ENCODE measurements at regions not wholly inside any gene's neighbourhood (a gene's known extent, or its start where the extent isn't known, plus 50 kb on each side); places are given as distances from the start of the nearest gene placed in this dataset.
"Not testable (repeated sequence)": the region's sequence is repeated elsewhere in the genome, so short reads cannot be mapped to it uniquely, and the experiment has no call there.

DNA sequence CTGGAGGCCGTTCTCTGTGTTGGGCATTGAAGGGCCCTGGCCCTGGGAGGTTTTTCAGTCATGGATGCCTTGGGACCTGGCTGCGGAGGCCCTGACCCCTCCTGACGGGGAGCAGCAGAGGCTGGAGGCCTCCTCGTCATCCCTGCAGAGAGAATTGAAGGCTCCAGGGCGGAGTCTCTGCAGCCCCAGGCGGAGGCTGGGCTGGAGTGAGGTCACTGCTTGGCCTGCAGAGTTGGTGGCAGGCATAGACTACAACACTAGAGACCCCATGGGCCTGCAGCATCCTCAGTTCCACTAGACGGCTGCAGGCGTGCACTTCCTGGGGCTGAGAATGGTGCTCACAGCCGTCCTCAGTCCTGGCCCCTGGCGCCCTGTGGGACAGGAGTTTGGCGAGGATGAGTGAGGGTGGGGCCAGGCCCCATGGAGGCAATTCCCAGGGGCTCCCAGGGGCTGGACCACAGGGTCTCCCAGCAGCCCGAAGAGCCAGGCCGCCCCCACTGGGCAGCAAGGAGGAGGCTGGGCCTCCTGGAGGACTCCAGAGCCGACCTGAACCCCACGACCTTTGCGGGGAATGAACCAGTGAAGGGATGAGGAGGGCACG is 1194.9 kb downstream of the BRD1 start:
- WGBS, 3 donors, result 67 to 71% (median 69%) methylated on average over 17 of the region's 17 CpGs
- no peak overlapping the region for H3K27ac ChIP-seq (ENCODE audit: low read depth, low read length)

DNA sequence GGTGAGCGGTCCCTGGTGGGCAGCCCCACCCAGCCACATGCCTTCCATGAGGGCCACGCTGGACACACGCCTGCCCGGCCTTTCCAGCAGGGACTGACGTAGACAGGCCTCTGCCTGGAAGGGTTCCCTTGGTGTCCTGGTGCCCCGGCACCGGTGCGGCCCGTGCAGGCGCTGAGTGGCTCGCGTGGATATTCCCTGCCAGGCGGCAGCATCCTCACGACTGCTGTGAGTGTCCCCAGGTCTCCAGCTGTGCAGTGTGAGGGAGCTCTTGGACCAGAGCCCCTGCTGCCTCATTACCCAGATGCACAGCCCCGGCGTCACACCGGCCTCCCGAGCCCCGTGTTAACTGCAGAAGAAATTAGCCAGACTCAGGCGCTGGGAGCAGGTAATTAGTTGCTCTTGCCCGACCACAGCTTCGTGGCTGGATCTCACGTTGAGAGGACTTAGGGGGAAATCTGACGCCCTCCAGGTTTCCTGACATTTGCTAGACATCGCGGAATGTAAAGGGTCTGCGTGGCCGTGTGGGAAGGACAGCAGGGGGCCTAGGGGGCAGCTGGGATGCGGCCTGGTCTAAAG is 1196.3 kb downstream of the BRD1 start:
- no peak overlapping the region for H3K27ac ChIP-seq (ENCODE audit: low read depth, low read length)
- 73 to 83% (median 75%) methylated on average over 29 of the region's 29 CpGs for WGBS, 3 donors

DNA sequence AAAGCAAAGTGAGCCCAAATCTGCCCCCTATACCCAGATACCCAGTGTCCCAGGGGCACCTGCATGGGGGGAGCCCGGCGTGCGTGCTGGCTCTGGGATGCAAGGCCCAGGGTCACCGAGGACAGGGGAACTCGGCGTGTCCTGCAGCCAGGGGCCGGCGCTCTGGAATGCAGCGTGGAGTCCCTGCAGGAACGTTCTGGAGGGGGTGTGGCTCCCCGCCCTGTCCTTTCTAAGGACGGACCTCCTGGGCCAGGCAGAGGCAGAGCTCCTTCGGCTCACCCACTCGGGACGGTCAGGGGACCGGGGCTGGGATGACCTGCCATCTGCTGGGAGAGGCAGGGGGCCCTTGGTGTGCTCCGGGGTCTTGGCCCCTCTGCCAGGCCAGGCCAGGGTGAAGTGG is 1196.8 kb downstream of the BRD1 start:
- no peak overlapping the region for H3K27ac ChIP-seq (ENCODE audit: low read depth, low read length)
- 74 to 93% (median 83%) methylated on average over 17 of the region's 17 CpGs for WGBS, 3 donors

DNA sequence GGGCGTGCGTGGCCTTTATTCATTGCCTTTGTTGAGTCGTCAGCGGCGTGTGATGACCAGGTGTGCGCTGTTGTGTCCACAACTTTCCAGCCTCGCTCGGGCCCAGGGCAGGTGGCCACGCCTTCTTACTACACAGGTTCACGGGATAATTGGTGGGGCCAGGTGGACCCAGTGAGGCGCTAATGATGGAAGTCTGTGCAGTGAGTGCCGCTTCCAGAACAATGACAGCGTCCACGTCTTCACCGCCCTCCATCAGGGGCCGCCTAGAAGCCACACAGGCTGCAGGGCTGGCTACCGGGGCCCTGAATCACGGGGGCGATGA is 1197.3 kb downstream of the BRD1 start:
- H3K27ac ChIP-seq (ENCODE audit: low read depth, low read length), result no peak overlapping the region
- 66 to 90% (median 83%) methylated on average over 19 of the region's 19 CpGs for WGBS, 3 donors

DNA sequence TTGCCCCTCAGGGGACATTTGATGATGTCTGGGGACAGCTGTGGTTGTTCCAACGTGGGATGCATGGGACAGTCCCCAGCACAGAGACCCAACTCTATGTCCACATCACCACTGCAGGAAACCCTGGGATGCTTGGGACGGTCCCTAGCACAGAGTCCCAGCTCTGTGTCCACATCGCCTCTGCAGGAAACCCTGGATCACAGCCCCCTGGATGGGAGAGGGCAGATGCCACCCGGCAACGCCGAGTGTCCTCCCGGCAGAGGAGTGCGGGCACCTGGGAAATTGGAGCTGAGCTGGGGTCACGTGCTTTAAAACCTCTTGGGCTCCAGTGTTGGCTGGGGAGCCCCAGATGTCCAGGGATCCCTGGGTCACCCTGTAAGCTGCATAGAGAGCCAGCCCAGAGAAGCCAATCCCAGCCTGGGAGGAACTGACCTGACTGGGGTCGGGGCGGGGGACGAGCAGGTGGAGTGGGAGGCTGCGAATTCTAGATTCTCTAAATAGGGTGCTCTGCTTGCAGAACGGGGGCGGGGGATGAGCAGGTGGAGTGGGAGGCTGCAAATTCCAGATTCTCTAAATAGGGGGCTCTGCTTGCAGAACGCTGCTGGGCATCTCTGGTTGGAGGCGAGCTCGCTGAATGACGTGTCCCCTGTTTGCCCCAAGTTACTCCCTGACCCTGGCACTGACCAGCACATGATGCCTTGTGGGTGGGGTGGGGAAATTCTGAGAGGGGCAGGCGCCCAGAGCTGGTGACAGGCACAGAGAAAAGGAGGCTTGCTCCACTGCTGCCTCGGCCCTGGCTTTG is 1197.8 kb downstream of the BRD1 start:
- WGBS, 3 donors, result 67 to 86% (median 84%) methylated on average over 21 of the region's 21 CpGs
- H3K27ac ChIP-seq (ENCODE audit: low read depth, low read length), result no peak overlapping the region

DNA sequence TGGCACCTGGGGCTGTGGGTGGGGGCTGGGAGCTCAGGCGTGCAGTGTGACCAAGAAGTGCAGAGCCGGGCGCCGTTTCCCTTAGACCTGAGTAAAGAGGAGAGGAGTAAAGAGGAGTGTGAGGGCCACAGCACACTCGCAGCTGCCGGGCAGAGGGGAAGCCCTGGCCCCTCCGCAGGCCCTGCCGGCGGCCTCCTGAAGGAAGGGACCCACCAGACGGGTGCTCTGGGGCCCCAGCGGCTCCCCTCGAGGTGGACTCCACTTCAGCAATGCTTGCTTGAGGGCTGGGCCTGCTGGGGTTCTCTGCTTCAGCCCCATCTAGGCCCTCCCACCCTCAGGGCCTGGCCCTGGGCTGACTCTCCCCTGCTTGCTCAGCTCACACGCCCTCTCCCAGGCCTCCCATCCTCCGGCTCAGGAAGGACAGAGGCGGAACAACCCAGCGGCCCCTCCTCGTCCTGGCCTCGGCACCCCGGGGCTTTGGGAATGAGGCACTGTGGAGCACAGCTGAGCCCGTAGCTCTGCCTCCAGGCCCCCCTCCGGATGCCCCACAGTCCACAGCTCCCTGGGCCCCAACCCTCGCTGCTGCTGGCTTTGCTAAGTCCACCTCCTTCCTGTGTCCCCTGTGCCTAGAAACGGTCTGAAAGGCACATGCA is 1198.7 kb downstream of the BRD1 start:
- WGBS, 3 donors, result 52 to 71% (median 64%) methylated on average over 21 to 23 of the region's 23 CpGs
- H3K27ac ChIP-seq (ENCODE audit: low read depth, low read length), result no peak overlapping the region

DNA sequence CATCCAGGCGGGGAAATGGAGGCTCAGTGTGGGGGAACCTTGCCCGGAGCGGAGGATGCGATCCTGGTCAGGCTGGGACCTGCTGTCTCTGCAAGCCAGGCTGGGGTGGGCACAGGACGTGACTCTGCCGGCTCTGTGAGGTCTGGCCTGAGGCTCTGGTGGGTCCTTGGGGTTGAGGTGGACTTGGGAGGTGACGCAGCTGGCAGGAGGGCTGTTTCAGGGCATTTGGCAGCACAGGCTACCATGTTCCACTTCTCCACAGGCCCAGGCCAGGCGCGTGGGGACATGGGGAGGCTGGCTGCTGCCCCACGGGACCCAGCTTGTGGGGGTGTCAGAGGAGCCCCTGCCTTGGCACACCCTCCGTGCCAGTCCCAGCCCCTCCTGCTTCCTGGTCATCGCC is 1199.7 kb downstream of the BRD1 start:
- 83 to 90% (median 88%) methylated on average over 12 of the region's 12 CpGs for WGBS, 3 donors
- no peak overlapping the region for H3K27ac ChIP-seq (ENCODE audit: low read depth, low read length)

DNA sequence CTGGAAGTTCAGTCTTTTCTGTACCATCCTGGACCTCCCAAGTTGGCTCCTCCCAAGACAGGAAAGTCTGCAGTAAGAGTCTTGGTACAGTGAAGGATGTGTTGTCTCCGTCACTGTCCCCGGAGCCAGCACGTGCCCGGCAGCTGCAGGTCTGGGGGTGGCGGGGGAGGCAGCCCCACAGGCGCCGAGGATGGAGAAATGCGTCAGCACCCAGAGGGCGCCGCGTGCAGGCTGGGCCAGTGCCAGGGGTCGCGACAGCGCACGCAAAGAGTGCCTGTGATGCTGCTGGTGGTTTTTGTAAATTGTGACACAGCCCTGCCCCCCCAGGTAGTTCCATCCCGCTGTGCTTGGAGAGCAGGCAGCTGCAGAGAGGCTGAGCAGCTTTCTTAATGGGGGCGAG is 1200.5 kb downstream of the BRD1 start:
- 24 to 60% (median 39%) methylated on average over 17 of the region's 17 CpGs for WGBS, 3 donors
- no peak overlapping the region for H3K27ac ChIP-seq (ENCODE audit: low read depth, low read length)

DNA sequence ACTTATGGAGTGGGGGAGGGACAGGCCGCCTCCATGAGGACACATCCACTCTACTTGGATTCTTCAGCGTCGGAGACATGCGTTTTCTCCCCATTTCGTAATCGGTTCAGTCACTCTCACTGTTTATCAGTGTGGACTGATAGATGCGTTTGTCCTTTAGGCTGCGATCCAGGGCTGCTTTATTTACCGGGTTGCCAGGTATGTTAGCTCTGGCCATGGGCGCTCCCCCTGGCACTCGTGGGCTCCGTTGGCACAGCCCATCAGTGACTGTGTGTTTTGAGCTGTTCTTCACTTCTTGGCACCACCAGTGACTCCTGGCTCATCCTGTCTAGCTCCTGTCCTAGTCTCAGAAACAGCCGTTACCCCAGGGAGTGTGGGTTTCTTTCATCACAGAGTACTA is 1203.3 kb downstream of the BRD1 start:
- WGBS, 3 donors, result 56 to 90% (median 81%) methylated on average over 13 of the region's 13 CpGs
- no peak overlapping the region for H3K27ac ChIP-seq (ENCODE audit: low read depth, low read length)

DNA sequence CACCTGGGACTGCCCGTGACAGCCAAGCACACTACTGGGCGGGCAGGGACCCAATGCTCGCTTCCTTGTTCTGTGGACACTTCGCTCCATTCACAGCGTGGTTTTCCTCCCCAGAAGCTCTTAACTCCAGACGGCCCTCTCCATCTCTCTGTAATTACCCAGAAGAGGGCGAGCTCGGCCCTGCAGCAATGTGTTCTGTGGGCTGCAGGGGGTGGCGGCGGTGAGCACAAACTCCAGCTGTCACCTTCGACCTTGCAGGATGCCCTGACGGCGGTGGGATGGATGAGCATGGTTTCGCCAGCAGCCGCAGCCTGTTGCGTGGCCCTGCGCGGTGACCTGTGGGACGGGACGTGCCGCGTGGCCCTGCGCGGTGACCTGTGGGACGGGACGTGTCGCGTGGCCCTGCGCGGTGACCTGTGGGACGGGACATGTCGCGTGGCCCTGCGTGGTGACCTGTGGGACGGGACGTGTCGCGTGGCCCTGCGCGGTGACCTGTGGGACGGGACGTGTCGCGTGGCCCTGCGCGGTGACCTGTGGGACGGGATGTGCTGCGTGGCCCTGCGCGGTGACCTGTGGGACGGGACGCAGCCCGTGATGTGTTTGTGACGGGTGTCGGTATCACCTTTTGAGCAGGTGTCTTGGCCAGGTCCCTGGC is 1204.7 kb downstream of the BRD1 start:
- H3K27ac ChIP-seq (ENCODE audit: low read depth, low read length), result no peak overlapping the region
- 87 to 93% (median 93%) methylated on average over 51 to 55 of the region's 55 CpGs for WGBS, 3 donors

DNA sequence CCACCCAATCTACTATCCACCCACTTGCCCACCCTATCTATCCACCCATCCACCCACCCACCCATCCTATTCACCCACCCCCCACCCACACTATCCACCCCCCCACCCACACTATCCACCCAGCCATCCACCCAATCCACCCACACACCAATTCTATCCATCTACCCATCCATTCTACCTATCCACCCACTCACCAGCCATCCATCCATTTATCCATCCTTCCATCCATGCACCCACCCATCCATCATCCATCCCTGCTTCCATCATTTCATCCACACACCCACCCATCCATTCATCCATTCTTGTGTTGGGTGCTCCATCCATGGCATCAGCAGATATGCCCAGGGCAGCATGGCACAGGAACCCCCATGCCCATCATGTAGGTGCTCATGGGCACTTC is 1206.6 kb downstream of the BRD1 start:
- no peak overlapping the region for H3K27ac ChIP-seq (ENCODE audit: low read depth, low read length)

DNA sequence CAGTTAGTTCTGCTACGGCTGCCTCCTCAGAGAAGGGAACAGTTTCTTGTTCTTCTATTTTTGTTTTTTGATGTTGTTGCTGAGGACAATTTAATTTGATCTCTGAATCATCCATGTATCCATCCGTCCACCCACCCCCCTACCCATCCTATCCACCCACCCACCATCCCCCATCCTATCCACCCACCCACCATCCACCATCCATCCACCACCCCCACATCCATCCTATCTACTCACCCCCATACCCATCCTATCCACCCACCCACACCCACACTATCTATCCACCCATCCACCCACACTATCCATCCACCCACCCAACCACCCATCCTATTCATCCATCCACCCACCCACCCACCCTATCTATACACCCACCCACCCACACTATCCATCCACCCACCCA is 1207.2 kb downstream of the BRD1 start:
- H3K27ac ChIP-seq (ENCODE audit: low read depth, low read length), result not testable (repeated sequence)
- 75 to 84% (median 77%) methylated on average over 2 of the region's 2 CpGs for WGBS, 3 donors

DNA sequence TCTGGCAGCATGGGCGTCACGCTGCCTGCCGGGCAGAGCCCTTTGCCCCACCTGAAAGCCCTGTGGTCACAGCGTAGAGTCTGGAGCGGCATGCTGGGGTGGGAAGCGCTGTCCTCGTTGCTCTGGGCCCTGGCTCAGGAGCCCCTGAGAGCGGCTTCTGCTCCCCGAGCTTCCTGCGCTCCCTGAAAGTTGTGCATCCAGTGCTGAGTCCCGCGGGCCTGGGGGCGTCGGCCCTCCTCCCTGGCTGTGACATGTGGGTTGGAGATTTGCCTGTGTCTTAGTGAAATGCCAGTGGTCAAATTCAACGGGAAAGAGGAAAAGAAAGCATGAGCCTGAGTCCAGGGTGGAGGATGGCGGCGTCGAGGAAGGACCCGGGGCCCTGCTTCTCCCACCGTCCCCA is 1208.0 kb downstream of the BRD1 start:
- no peak overlapping the region for H3K27ac ChIP-seq (ENCODE audit: low read depth, low read length)
- 75 to 76% (median 76%) methylated on average over 20 of the region's 20 CpGs for WGBS, 3 donors

DNA sequence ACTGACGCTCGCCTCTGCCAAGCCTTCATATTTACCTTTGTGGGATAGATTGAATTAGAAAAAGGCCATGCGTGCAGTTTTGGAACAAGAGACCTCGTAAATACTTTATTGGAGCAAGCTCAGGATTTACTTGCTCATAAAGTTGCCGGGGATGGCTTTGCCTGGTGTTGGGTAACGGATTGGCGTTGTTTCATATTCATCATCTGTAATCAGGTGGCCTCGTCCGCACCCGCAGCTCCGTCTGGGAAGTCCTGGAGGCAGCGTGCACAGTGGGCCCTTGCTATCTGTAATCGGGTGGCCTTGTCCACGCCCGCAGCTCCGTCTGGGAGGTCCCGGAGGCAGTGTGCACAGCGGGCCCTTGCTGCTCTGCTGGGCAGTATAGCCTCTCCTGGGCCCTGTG is 1209.3 kb downstream of the BRD1 start:
- 78 to 90% (median 81%) methylated on average over 18 of the region's 18 CpGs for WGBS, 3 donors
- H3K27ac ChIP-seq (ENCODE audit: low read depth, low read length), result no peak overlapping the region

DNA sequence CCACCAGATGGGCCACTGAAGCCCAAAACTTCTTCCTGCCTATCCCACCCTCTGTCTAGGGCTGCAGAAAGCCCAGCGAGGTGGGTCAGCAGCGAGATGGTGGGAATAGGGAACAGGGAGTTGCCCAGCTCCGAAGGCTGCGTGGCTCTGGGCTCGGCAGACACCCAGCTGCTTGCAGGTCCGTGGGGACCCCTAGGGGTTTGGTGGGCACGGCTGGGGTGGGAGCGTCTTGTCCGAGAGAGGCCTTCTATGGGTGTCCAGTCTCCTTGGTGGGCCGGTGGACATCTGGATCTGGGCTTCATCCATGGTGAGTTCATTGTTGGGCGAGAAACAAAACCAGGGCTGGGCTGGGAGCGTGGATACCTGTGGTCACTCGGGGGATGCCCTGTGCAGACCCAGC is 1211.0 kb downstream of the BRD1 start:
- H3K27ac ChIP-seq (ENCODE audit: low read depth, low read length), result no peak overlapping the region
- WGBS, 3 donors, result 78 to 91% (median 87%) methylated on average over 12 to 13 of the region's 13 CpGs

DNA sequence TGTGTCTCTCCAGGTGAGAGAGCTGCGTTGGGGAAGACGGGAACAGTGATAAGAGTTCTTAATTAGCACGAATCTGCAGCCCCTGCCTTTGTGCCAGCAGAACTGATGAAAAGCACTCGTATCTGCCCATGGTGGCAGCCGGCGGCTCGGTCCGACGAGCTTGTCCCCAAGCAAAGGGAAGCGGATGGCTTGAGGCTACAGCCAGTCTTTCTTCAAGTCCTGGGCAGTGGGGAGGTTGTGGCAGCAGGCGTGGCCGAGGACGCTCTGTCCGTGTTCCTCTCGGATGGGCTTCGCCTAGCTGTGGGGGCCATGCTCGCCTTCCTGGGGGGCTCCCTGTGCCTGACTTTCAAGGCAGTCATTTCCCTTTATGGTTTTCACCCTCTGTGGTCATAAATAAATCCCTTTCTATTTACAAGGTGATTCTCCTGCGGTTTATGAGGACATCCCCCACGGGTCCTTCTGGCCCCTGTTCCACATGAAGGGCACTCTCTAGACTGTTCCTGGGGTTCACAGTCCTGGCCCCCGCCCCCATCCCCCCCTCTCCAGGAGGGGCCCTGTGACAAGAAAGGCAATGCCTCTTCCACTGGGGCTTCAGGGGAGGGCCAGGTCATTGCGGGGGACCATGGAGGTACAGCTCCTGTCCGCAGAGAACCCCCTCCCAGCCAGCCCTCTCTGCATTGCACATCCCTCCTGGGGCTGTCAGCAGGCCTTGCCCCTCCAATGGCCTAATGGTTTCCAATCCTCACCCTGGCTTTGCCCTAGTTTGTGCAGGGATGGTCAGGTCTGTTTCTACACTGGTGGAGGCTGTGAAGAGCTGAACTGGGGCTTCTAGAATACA is 1212.3 kb downstream of the BRD1 start:
- WGBS, 3 donors, result 72 to 85% (median 82%) methylated on average over 22 of the region's 22 CpGs

DNA sequence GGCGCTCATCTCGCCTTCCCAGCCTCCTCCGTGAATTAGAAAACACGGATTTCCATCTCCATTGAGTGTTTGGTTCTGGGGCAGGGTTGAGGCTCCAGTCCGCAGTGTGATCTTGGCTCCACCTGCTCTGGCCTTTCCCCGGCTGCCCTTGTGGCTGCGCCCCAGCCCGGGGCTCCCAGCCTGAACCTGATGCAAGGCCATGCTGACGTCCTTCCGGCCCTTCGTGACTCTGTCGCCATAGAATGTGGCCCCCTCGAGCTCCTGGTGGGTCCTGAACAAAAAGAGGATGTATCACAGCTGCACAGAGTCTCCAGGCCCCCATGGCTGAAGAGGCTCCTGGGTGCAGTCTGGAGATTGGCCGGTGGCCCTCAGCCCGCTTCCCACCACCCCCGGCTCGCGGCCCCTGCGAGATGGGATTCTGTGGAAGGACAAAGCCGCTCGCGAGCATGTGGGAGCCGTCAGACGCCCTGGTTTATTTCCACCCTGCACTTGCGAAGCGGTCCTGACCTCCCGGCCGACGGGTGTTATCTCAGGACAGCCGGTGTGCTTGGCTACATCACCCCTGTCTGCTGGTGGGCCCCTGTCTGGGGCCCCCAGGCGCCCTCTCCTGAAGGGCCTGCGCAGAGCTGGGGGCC is 1214.0 kb downstream of the BRD1 start:
- WGBS, 3 donors, result 81 to 90% (median 87%) methylated on average over 32 of the region's 32 CpGs

More for the DNA sequence above, 1212.3 kb downstream of the BRD1 start:
- H3K27ac ChIP-seq (ENCODE audit: low read depth, low read length), result no peak overlapping the region

More for the DNA sequence above, 1214.0 kb downstream of the BRD1 start:
- H3K27ac ChIP-seq (ENCODE audit: low read depth, low read length), result no peak overlapping the region
